ENCODE measurements at regions not wholly inside any gene's neighbourhood (a gene's known extent, or its start where the extent isn't known, plus 50 kb on each side); places are given as distances from the start of the nearest gene placed in this dataset.
"Not testable (repeated sequence)": the region's sequence is repeated elsewhere in the genome, so short reads cannot be mapped to it uniquely, and the experiment has no call there.

DNA sequence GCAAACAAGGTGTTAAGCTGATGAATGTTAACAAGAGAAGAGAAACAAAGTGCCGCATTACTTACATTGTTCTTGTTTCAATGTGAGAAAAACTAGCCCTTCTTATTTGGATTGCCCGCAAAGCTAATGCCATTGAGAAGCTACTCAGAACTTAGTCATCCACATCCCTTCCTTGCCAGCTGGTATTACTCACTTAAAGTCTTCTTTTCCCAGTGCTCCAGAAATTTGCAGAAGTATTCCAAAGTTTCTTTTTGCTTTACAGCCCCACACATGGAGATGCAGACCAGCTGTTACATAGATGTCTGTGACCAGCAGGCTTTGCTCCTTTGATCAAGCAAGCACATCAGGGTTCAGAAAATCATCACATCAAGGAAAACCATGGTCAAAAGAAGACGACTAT lies 529.0 kb downstream of the TBC1D32 start:
- no peak for DNase-seq (ENCODE audit: low read depth in 3 of 3)

- DNase-seq (ENCODE audit: low read depth in 3 of 3): no peak
Observed at GRCh38 chr6:120804612-120805011, 529.7 kb downstream of the TBC1D32 start.

DNA sequence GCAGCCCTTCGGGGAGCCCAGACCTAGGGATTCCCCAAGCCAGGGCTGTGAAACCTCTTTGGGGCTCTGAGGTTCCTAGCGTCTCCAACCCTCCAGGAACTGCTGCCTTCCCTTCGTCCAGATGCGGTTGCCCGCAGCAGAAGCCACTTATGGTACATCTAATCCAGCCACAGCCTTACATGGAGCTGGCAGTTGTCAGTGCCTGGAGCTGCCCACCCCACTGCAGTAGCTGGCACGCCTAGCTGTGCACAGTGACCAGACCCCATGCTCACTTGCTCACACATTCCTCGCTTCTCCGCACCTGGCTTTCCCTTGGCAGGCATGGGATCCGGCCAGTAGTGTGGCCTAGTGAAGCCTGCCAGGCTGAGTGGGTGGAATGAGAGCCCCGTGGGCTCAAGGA lies 547.6 kb downstream of the TBC1D32 start:
- no peak for DNase-seq (ENCODE audit: low read depth in 3 of 3)

DNA sequence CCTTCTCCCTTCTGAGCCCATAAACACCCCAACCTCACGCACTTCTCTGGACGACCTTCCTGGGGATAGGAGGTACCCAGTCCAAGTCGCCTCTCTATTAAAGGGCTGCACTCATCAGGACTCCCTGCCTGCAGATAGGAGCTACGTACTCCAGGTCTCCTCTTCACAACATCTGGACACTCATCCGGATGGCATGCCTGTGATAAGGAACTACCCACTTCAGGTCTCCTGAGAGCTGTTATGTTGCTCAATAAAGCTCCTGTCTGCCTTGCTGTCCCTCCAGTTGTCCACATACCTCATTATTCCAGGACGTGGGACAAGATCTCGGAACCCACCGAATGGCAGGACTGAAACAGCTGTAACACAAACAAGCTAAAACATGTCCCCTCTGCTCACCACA lies 548.0 kb downstream of the TBC1D32 start:
- no peak for DNase-seq (ENCODE audit: low read depth in 3 of 3)

DNA sequence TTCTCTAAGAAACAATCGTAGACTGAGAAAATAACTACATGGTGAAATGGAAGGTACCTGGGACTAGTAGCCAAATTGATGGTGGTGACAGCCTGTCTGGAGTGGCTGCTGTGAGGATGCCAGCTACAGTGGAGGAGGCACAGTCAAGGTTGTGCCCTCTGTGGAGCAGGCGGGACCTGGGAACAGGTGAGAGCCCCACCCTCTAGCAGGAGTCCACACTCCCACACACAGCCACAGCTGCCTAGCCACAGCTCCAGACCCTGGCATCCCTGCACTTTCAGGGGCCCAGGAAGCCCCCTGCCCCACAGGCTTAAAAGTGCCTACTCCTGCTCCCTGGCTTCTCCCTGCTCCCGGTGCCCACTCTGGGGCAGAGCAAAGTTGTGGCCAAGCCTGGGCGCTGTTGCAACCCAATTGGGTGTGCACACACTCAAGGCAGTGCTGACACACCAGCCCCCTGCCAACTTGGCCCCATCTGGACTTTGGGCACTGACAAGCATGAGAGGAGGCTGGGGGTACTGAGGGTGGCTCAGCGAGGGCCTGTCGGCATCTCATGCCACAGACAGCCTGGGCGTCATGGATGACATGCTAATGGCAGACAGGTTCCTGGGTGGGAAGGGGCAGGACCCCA lies 548.7 kb downstream of the TBC1D32 start:
- DNase-seq (ENCODE audit: low read depth in 3 of 3): no peak

DNA sequence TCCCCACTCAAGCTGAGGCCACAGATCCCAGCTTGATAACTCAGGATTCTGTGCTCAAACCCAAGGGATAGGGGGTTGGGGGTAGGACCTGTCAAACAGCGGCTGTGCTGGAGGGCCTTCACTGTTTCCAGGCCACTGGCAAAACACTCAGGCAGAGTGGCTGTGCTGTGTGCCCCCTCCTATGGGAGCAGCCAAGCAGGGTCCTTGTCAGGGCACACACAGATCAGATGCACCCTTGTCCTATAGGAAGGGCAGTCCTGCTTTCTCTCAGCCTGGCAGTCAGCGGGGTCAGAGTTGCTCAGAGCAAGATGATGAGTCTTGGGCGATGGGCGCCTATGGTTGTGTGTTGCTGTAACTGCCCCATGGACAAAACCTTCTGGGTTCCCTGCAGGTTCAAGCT lies 554.8 kb downstream of the TBC1D32 start:
- DNase-seq (ENCODE audit: low read depth in 3 of 3): no peak

DNA sequence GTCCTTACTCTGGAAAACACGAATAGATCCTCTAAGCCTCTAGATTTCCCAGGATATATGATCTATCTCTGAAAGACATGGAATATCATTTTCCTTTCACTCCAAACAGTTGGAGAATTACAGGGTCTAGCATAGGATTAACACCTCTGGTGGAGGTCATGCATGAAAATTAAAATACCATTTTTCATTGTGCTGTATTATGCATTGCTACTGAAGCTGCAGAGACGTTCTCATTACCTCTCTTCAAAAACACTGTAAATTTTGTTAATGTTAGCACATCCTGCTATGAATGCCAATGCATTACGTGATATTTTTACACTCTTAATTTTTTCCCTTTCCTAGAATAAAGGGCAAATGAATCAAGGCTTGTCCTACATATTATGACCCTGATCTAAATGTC lies 558.6 kb downstream of the TBC1D32 start:
- no peak for DNase-seq (ENCODE audit: low read depth in 3 of 3)

DNA sequence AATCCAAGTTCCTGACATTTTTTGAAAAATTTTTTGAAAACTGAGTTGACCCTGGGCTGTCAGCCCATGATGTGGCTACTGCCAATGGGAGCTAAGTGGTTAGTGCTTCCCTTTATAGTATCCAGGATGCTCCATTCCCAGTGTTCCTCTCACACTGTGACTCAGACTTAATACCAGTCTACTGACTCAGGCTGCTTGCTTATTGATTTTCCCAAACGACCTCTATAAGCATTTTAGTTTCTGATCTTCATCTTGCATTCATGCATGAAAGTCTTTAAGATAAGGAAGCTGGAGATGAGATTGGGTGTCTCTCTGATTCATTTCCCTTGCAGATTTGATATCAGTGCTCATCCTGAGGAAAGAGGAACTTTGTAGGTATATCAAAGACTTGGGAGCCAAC lies 560.0 kb downstream of the TBC1D32 start:
- no peak for DNase-seq (ENCODE audit: low read depth in 3 of 3)

GRCh38 chr6:120771019-120771418 lies 563.3 kb downstream of the TBC1D32 start:
- DNase-seq (ENCODE audit: low read depth in 3 of 3): no peak

GRCh38 chr6:120764312-120764711 lies 570.0 kb downstream of the TBC1D32 start:
- no peak for DNase-seq (ENCODE audit: low read depth in 3 of 3)

DNA sequence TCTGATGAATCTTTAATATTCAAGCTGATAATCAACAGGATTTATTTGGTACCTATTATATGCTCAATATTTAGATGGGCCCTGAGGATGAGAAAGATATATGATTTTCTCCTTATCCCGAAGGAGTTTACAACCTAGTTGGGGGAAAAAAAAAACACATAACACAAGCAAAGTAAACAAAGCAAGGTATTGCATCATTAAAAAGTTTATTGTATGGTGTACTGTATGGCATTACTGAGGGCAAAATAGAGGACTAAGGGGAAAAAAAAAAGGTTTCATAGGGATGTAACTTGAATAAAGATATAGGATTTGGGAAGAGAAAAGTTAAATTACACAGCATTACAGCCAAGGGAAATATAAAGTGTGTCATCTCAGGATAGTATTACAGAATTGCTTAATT lies 574.7 kb downstream of the TBC1D32 start:
- no peak for DNase-seq (ENCODE audit: low read depth in 3 of 3)

DNA sequence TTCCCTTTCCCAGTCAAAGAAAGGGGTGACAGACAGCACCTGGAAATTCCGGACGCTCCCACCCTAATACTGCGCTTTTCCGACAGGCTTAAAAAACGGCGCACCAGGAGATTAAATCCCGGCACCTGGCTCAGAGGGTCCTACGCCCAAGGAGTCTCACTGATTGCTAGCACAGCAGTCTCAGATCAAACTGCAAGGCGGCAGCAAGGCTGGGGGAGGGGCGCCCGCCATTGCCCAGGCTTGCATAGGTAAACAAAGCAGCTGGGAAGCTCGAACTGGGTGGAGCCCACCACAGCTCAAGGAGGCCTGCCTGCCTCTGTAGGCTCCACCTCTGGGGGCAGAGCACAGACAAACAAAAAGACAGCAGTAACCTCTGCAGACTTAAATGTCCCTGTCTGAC lies 585.7 kb downstream of the TBC1D32 start:
- not testable (repeated sequence) for DNase-seq (ENCODE audit: low read depth in 3 of 3)

DNA sequence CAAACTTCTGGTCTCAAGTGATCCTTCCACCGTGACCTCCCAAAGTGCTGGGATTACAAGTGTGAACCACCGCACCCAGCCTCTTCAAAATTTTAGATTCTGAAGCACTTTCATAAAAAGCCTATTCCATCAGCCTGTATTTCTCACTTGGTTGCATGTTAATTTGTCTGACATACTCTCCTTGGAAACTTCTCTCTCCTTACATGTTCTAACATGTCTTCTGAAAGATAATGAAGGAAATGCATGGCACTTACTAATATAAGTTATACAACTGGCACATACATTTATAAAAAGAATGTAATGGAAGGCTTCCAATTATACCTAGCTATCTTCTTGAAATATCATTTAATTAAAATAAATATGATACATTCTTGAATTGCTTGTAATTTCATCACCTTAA lies 597.5 kb downstream of the TBC1D32 start:
- DNase-seq (ENCODE audit: low read depth in 3 of 3): no peak

DNA sequence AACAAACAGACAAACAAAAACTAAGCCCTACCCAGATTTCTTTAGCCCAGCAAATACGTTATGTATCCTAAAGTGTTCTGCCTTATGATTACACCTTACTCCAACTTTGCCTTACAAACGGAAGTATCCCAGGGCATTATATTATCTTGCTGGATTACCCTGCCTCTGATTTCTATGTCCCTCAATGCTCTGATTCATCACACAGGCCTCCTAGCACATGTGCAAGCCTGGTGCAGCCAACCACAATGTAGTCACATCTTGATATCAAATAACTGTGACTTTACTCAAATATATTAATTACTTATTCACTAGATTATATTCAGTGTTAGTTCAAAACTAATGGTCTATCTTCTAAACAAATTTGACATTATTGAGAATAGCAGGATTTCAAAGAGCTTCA lies 598.6 kb downstream of the TBC1D32 start:
- no peak for DNase-seq (ENCODE audit: low read depth in 3 of 3)

GRCh38 chr6:120711255-120711654 lies 623.0 kb downstream of the TBC1D32 start:
- no peak for DNase-seq (ENCODE audit: low read depth in 3 of 3)

DNA sequence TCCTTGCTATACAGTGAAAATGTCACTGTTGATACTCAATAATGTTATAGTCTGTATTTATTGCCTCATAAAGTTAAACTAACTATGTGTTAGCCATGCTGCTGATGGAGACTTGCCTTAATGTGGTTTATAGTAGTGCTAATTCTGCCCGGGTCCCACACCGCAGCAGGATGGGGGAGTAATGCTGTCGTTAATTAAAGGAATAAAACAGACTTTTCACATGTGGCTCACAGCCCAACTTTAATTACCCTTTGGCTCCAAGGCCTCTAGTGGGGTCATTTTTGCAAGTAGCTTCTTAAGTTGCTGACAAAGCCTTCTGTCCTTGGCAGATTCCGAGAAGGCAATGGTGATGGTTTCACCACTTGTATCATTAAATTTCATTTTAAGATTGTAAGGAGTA lies 634.3 kb downstream of the TBC1D32 start:
- DNase-seq (ENCODE audit: low read depth in 3 of 3): no peak

DNA sequence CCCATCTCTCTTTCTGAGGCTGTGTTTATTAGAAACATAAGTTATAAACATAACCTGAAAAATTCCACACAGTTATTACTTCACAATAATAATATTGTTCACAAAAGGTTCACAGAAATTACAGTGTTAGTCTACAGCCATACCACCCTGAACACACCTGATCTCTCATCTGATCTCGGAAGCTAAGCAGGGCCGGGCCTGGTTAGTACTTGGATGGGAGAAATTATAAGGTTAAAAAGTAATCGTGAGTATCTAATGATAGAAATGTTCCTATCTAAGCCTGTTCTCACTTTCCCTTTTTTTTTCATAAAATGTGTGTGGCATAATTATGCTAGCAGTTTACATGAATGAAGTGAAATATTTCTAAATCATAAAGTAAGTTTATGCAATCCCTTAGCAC lies 647.8 kb downstream of the TBC1D32 start:
- no peak for DNase-seq (ENCODE audit: low read depth in 3 of 3)

DNA sequence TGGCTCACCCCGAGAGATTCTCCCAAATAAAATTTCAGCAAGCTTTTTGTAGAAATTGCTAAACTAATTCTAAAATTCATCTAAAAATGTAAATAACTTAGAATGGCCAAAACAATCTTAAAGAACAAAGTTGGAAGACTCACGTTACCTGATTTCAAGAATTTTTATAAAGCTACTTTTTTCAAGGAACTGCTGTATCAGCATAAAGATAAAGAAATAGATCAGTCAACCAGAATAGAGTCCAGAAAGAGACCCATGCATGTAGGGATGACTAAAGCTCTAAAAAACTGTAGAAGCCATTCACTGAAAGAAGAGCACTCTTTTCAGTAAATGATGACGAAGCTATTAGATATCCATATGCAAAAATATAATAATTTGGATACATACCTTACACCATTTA lies 652.1 kb downstream of the TBC1D32 start:
- DNase-seq (ENCODE audit: low read depth in 3 of 3): no peak

- no peak for DNase-seq (ENCODE audit: low read depth in 3 of 3)
Observed at GRCh38 chr6:120681204-120681603, 653.1 kb downstream of the TBC1D32 start.

GRCh38 chr6:120675886-120676285 lies 658.4 kb downstream of the TBC1D32 start:
- DNase-seq (ENCODE audit: low read depth in 3 of 3): no peak

DNA sequence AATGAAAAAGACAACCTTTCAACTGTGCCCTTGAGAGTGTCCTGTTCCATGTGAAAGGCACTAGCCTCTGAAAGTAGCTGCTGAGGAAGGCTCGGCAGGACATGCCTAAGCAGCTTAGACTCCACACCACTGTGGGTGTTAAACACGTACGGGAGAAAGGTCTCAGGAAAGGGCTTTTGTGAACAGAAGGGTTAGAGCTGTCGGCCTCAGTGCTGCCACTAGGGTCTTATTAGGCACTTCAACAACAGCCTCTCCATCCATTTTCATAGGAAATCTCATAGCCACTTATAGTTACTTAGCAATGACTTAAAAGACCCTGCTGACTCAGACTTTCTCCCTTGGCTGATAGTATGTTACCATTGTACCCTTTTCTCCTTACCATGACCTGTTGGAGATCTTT lies 662.8 kb downstream of the TBC1D32 start:
- DNase-seq (ENCODE audit: low read depth in 3 of 3): no peak

GRCh38 chr6:120652506-120652905 lies 681.8 kb downstream of the TBC1D32 start:
- DNase-seq (ENCODE audit: low read depth in 3 of 3): no peak

- DNase-seq (ENCODE audit: low read depth in 3 of 3): no peak
Observed at GRCh38 chr6:120648713-120649112, 685.6 kb downstream of the TBC1D32 start.

DNA sequence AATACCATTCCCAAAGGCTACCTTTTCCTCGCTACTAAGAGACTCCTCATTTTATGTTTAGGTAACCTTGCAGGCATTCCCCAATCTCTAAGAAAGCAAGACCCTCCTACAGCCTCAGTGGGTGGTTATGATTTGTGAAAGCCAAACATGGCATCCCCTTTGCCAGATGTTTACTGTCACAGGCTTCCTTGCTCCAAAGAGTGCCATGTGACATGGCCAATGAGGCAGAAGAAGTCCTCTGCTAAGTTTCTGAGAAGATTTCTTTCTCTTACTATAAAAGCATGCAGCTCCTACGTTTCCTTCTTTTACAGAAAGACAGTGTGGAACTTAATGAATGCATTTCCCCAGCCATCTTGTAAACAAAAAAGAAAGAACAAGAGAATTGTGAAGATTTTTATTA lies 688.2 kb downstream of the TBC1D32 start:
- no peak for DNase-seq (ENCODE audit: low read depth in 3 of 3)

DNA sequence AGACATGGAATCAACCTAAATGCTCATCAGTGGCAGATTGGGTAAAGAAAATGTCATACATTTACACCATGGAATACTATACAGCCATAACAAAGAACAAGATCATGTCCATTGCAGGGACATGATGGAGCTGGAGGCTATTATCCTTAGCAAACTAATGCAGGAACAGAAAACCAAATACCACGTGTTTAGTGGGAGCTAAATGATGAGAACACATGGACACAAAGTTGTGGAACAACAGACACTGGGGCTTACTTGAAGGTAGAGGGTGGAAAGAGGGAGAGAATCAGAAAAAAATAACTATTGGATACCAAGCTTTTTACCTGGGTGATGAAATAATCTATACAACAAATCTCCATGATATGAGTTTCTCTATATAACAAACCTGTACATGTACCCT lies 701.3 kb downstream of the TBC1D32 start:
- no peak for DNase-seq (ENCODE audit: low read depth in 3 of 3)

Data from stimulated activated CD4-positive, alpha-beta T cell treated with anti-CD3 and anti-CD28 coated beads, TNF-alpha, amount 100 ng/mL, for 48 hours (primary cell).